Endothelial cell of umbilical vein (primary cell): ENCODE measurements at regions not wholly inside any gene's neighbourhood (a gene's known extent, or its start where the extent isn't known, plus 50 kb on each side); places are given as distances from the start of the nearest gene placed in this dataset.

Experiments used
- BruUV-seq: library from RNA; stranded (reverse); fragments of 400-500 nt; replicated peaks from 2 replicates; lab custom pipeline; 2021; lab: Mats Ljungman, UMichigan
- CTCF ChIA-PET: fragments of 300-600, 350-600 bp; sonication (Branson Sonifier 250); formaldehyde crosslinking; loops from one replicate; lab custom pipeline; 2021; ENCODE audit warnings: antibody characterized with exemption, inconsistent platforms; lab: Charles Lee
- POLR2A ChIA-PET: fragments of 300-600, 350-600 bp; sonication (Branson Sonifier 250); formaldehyde crosslinking; loops from one replicate; lab custom pipeline; 2021; ENCODE audit warnings: antibody characterized with exemption, inconsistent platforms; lab: Charles Lee
- DNase-seq: peaks from one replicate; pipeline ENCODE4 v3.0.0-alpha.2; 2011; ENCODE audit warnings: low read depth, low spot score
- FAIRE-seq: peaks from 2 replicates; lab custom pipeline; 2011; peaks lifted over from hg19 to GRCh38; lab: Jason Lieb, UNC
- H2AFZ ChIP-seq: 2 replicates; pipeline ENCODE4 v1.6.0; 2012; ENCODE audit warnings: low read depth, low read length, control low read depth, inconsistent platforms
- H3K27ac ChIP-seq: 2 replicates; pipeline ENCODE4 v1.5.1; 2011; ENCODE audit warnings: low read depth, mild to moderate bottlenecking, control low read depth, low read length, moderate library complexity; ENCODE audit not compliant: insufficient read depth
- H3K27me3 ChIP-seq, 2 experiments: 2 replicates each; pipeline versions ENCODE4 v1.6.0 to v1.6.1; 2011; ENCODE audit warnings: low read length in 2 of 2, mixed read lengths in 1 of 2; ENCODE audit not compliant: control insufficient read depth in 2 of 2, insufficient read depth in 2 of 2
- H3K36me3 ChIP-seq, 2 experiments: 2 replicates in 1 of 2; 3 replicates in 1 of 2; pipeline ENCODE4 v1.5.1; 2011; ENCODE audit warnings: low read length in 2 of 2, mild to moderate bottlenecking in 1 of 2, moderate library complexity in 1 of 2; ENCODE audit not compliant: control insufficient read depth in 2 of 2, insufficient read depth in 2 of 2; ENCODE audit errors: extremely low read depth in 1 of 2
- H3K4me1 ChIP-seq: 3 replicates; pipeline ENCODE4 v1.5.1; 2011; ENCODE audit warnings: mild to moderate bottlenecking, low read length; ENCODE audit not compliant: control insufficient read depth, insufficient read depth; ENCODE audit errors: extremely low read depth
- H3K4me2 ChIP-seq: 2 replicates; pipeline ENCODE4 v1.6.1; 2011; ENCODE audit warnings: low read length, control low read depth, mixed read lengths; ENCODE audit not compliant: insufficient read depth
- H3K4me3 ChIP-seq, 3 experiments: fragments of 200-600 bp in 1 of 3; sonication (generic), shearing (Covaris generic) in 1 of 3; replicated peaks in 1 of 3; 2 replicates each; pipeline ENCODE4 v1.5.1; 2011 to 2016; ENCODE audit warnings: control low read depth in 3 of 3, low read length in 3 of 3, mild to moderate bottlenecking in 2 of 3, inconsistent platforms in 1 of 3, low read depth in 1 of 3, moderate library complexity in 1 of 3; ENCODE audit not compliant: insufficient read depth in 1 of 3
- H3K79me2 ChIP-seq: 2 replicates; pipeline ENCODE4 v1.6.0; 2012; ENCODE audit warnings: low read length, inconsistent platforms; ENCODE audit not compliant: control insufficient read depth, insufficient read depth
- H3K9ac ChIP-seq: replicated peaks from 2 replicates; pipeline ENCODE3; 2011; ENCODE audit warnings: low read length, control low read depth; ENCODE audit not compliant: insufficient read depth; ENCODE audit errors: extremely low read depth
- H3K9me1 ChIP-seq: replicated peaks from 3 replicates; pipeline ENCODE4 v1.6.0; 2011; ENCODE audit warnings: mild to moderate bottlenecking, low read length; ENCODE audit not compliant: control insufficient read depth, insufficient read depth; ENCODE audit errors: extremely low read depth
- H3K9me3 ChIP-seq: replicated peaks from 2 replicates; pipeline ENCODE4 v1.5.1; 2012; ENCODE audit warnings: low read length, inconsistent platforms; ENCODE audit not compliant: control insufficient read depth, insufficient read depth
- H4K20me1 ChIP-seq: replicated peaks from 2 replicates; pipeline ENCODE3; 2011; ENCODE audit warnings: mild to moderate bottlenecking, low read length; ENCODE audit not compliant: control insufficient read depth, insufficient read depth; ENCODE audit errors: extremely low read depth
- CTCF ChIP-seq, 2 donors: IDR thresholded peaks; 1 replicate in 1 of 2; 2 replicates in 1 of 2; pipeline ENCODE4 v1.5.1; 2011; ENCODE audit warnings: low read length in 2 of 2, mild to moderate bottlenecking in 2 of 2, moderate library complexity in 2 of 2, control low read depth in 1 of 2, inconsistent platforms in 1 of 2, low read depth in 1 of 2; ENCODE audit not compliant: insufficient read depth in 1 of 2; ENCODE audit errors: extremely low read depth in 1 of 2
- EZH2 ChIP-seq: IDR thresholded peaks from 2 replicates; pipeline ENCODE4 v1.6.1; 2012; ENCODE audit warnings: borderline replicate concordance, low read depth, mild to moderate bottlenecking, moderate library complexity, low read length, inconsistent platforms; ENCODE audit not compliant: severe bottlenecking
- FOS ChIP-seq: IDR thresholded peaks from 2 replicates; pipeline ENCODE4 v1.6.1; 2011; ENCODE audit warnings: mild to moderate bottlenecking, low read length, moderate library complexity, borderline replicate concordance; ENCODE audit not compliant: insufficient read depth
- GATA2 ChIP-seq: IDR thresholded peaks from 2 replicates; pipeline ENCODE4 v1.7.0; 2011; ENCODE audit warnings: low read depth, mild to moderate bottlenecking, moderate library complexity, mixed read lengths, low read length; ENCODE audit not compliant: insufficient read length, insufficient read depth
- JUN ChIP-seq: IDR thresholded peaks from 2 replicates; pipeline ENCODE4 v1.6.1; 2011; ENCODE audit warnings: borderline replicate concordance, low read depth; ENCODE audit not compliant: insufficient read length, insufficient read depth
- MAX ChIP-seq: IDR thresholded peaks from 2 replicates; pipeline ENCODE4 v1.6.1; 2011; ENCODE audit not compliant: insufficient read depth, insufficient read length
- MYC ChIP-seq: IDR thresholded peaks from one replicate; pipeline ENCODE4 v1.6.1; 2011; ENCODE audit warnings: mild to moderate bottlenecking, low read depth, low read length
- POLR2A ChIP-seq: IDR thresholded peaks from 2 replicates; pipeline ENCODE4 v1.6.1; 2012; ENCODE audit warnings: low read depth, mild to moderate bottlenecking, control low read depth, low read length
- POLR2AphosphoS5 ChIP-seq: IDR thresholded peaks from 2 replicates; pipeline ENCODE4 v1.6.1; 2012; ENCODE audit warnings: low read depth, mild to moderate bottlenecking, control low read depth, low read length, moderate library complexity; ENCODE audit not compliant: insufficient read depth
- dilution Hi-C: fragments of 300-500 bp; cut with MboI; formaldehyde crosslinking; loops from one replicate; pipeline ENCODE4 v1.15.0; 2019; ENCODE audit warnings: low sequenced_read_pairs; ENCODE audit not compliant: extremely low pct_ligation_motif_present
- intact Hi-C: fragments of 100-400 bp; cut with micrococcal nuclease; formaldehyde crosslinking; loops from one replicate; pipeline ENCODE4 v1.10.0; 2022

DNA sequence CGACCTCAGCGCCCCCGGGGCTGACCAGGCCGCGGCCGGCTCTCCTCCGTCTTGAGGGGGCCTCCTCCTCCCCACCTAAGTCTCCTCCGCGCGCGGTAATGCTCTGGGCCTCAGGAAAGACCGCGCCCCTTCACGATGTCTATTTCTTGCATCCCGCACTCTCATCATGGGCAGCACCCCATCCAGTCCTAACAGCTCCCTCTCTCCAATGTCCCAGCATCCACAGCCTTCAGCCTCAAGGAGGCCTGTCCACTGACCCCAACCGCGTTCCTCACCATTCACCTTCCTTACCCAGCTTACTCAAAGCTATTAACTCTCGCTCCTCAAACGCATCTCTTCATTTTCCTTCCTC lies 77.5 kb downstream of the MAGED4 start:
- Histone ChIP-seq H3K79me2 (no peaks in the 10 kb centered on the region), H3K9me1 (no peaks in the 10 kb centered on the region), H3K9me3 (no peaks in the 10 kb centered on the region), H3K4me1 (no peaks in the 10 kb centered on the region), H3K4me2 (no peak overlapping the region), H3K27me3 (no peaks in the 10 kb centered on the region), H2AFZ (peak overlapping the region; percentile 63), H4K20me1 (no peaks in the 10 kb centered on the region), H3K9ac (no peak overlapping the region), H3K4me3 (peak overlapping the region in 2 of 3 experiments; percentile 51 to 67), H3K27ac (no peak overlapping the region), H3K36me3 (no peaks in the 10 kb centered on the region)
- FAIRE-seq (no peak), DNase-seq (no peak)
- TF ChIP-seq CTCF (IDR thresholded peaks at IDR 0.05; ENCODE audit: extremely low read depth in 1 of 2, insufficient read depth in 1 of 2, low read depth in 1 of 2, low read length in 2 of 2) (no peak), JUN (no peak), POLR2AphosphoS5 (no peak), FOS (no peak), MYC (no peak), GATA2 (no peak)
- BruUV-seq, result no TSS peak
- CTCF ChIA-PET, result interaction anchor here (0.6 to 1.6 kb wide), 6 partner anchors 13 to 1513 kb away, joined by 3 to 14 read pairs (median 4); partner anchors contain the start of gene MAGED1
- POLR2A ChIA-PET, result no interaction called here
- dilution Hi-C loops, result no loop called here
- intact Hi-C loops, result loop anchor here (5.0 to 10.0 kb wide), 4 partner anchors 620 to 1570 kb away; partner anchors contain the start of gene NUDT11

- dilution Hi-C loops (no loop called here), intact Hi-C loops (loop anchor here (5.0 to 10.0 kb wide), 4 partner anchors 621 to 1571 kb away; partner anchors contain the start of gene NUDT11)
- BruUV-seq, result no TSS peak
- Histone ChIP-seq H3K9me3 (no peaks in the 10 kb centered on the region), H4K20me1 (no peaks in the 10 kb centered on the region), H3K27ac (no peak overlapping the region), H3K9me1 (no peaks in the 10 kb centered on the region), H3K4me1 (no peaks in the 10 kb centered on the region), H3K36me3 (no peaks in the 10 kb centered on the region), H3K4me2 (no peak overlapping the region), H3K79me2 (no peaks in the 10 kb centered on the region), H3K4me3 (no peak overlapping the region), H3K27me3 (no peaks in the 10 kb centered on the region), H3K9ac (no peak overlapping the region), H2AFZ (no peak overlapping the region)
- FAIRE-seq (no peak), DNase-seq (no peak)
- POLR2A ChIA-PET, result no interaction called here
- CTCF ChIA-PET, result no interaction called here
- no peak for TF ChIP-seq EZH2
- TF ChIP-seq FOS, result no peak
- TF ChIP-seq MYC, result no peak
- no peak for TF ChIP-seq CTCF (IDR thresholded peaks at IDR 0.05; ENCODE audit: extremely low read depth in 1 of 2, insufficient read depth in 1 of 2, low read depth in 1 of 2, low read length in 2 of 2)
- TF ChIP-seq GATA2, result no peak
- TF ChIP-seq JUN, result no peak
- no peak for TF ChIP-seq MAX
- TF ChIP-seq POLR2A, result no peak
- no peak for TF ChIP-seq POLR2AphosphoS5
Measured at GRCh38 chrX:52263417-52263816, 78.7 kb downstream of the MAGED4 start.
